WTC11 (cell line): ENCODE measurements at regions not wholly inside any gene's neighbourhood (a gene's known extent, or its start where the extent isn't known, plus 50 kb on each side); places are given as distances from the start of the nearest gene placed in this dataset.
A peak's percentile ranks its signal among the peaks of the same experiment; 100 is the strongest.

ENCODE experiments used
- ATAC-seq: fragments of 200-7000 bp; cut with Tn5 transposase; 2 replicates; pipeline ENCODE4 v1.10.0; 2021; ENCODE audit warnings: mild to moderate bottlenecking, moderate library complexity
- CTCF ChIA-PET: fragments of 300-600 bp; sonication (Branson Sonifier 250); formaldehyde crosslinking; loops from one replicate; lab custom pipeline; 2021; ENCODE audit warnings: antibody characterized with exemption; lab: Charles Lee
- POLR2A ChIA-PET: fragments of 350-600 bp; sonication (Branson Sonifier 250); formaldehyde crosslinking; loops from one replicate; lab custom pipeline; 2021; ENCODE audit warnings: antibody characterized with exemption; lab: Charles Lee
- DNase-seq: peaks from one replicate; pipeline ENCODE4 v3.0.0; 2021; ENCODE audit warnings: low spot score
- H3K27ac Mint-ChIP-seq: 2 replicates; pipeline ENCODE4 v1.8.0; 2021; ENCODE audit warnings: mixed read lengths
- H3K27me3 Mint-ChIP-seq: 2 replicates; pipeline ENCODE4 v1.8.0; 2021; ENCODE audit warnings: low read depth, mild to moderate bottlenecking, moderate library complexity, mixed read lengths
- H3K36me3 Mint-ChIP-seq: 2 replicates; pipeline ENCODE4 v1.8.0; 2021; ENCODE audit warnings: mixed read lengths
- H3K4me1 Mint-ChIP-seq: 2 replicates; pipeline ENCODE4 v1.8.0; 2022; ENCODE audit warnings: mixed read lengths
- H3K4me3 Mint-ChIP-seq: 2 replicates; pipeline ENCODE4 v1.8.0; 2021; ENCODE audit warnings: mild to moderate bottlenecking, moderate library complexity, mixed read lengths
- H3K9me3 Mint-ChIP-seq: 2 replicates; pipeline ENCODE4 v1.8.0; 2021; ENCODE audit warnings: mixed read lengths
- AR ChIP-seq: fragments of 250-450 bp; sonication (Bioruptor Pico); IDR thresholded peaks from 2 replicates; pipeline ENCODE4 v1.9.0; 2021; ENCODE audit warnings: mild to moderate bottlenecking
- ELF4 ChIP-seq: sonication (generic); formaldehyde crosslinking; IDR thresholded peaks from 2 replicates; pipeline ENCODE4 v1.8.1; 2022; ENCODE audit warnings: low read depth, mild to moderate bottlenecking, moderate library complexity, missing genetic modification reagents
- ESRRA ChIP-seq: sonication (generic); formaldehyde crosslinking; IDR thresholded peaks from 2 replicates; pipeline ENCODE4 v1.8.1; 2022; ENCODE audit warnings: mild to moderate bottlenecking, missing genetic modification reagents, borderline replicate concordance
- ETV6 ChIP-seq: sonication (generic); formaldehyde crosslinking; IDR thresholded peaks from 2 replicates; pipeline ENCODE4 v1.8.1; 2022; ENCODE audit warnings: mild to moderate bottlenecking, missing genetic modification reagents
- GTF2I ChIP-seq: fragments of 250-450 bp; sonication (Bioruptor Pico); conservative IDR thresholded peaks from 2 replicates; pipeline ENCODE4 v1.4.0; 2021; ENCODE audit warnings: mild to moderate bottlenecking
- HMGXB4 ChIP-seq: sonication (generic); formaldehyde crosslinking; IDR thresholded peaks from 2 replicates; pipeline ENCODE4 v1.8.1; 2023; ENCODE audit warnings: mild to moderate bottlenecking, moderate library complexity, missing genetic modification reagents
- IRF2 ChIP-seq: sonication (generic); formaldehyde crosslinking; IDR thresholded peaks from 2 replicates; pipeline ENCODE4 v1.8.0; 2022; ENCODE audit warnings: low read depth, missing genetic modification reagents, borderline replicate concordance
- NFYB ChIP-seq: sonication (generic); formaldehyde crosslinking; conservative IDR thresholded peaks from 2 replicates; pipeline ENCODE4 v1.8.0; 2022; ENCODE audit warnings: low read depth, missing genetic modification reagents
- SOX15 ChIP-seq: fragments of 250-450 bp; sonication (Bioruptor Pico); IDR thresholded peaks from 2 replicates; pipeline ENCODE4 v1.9.0; 2021; ENCODE audit warnings: mild to moderate bottlenecking
- SP1 ChIP-seq: sonication (generic); formaldehyde crosslinking; conservative IDR thresholded peaks from 2 replicates; pipeline ENCODE4 v1.8.1; 2022; ENCODE audit warnings: missing genetic modification reagents
- ZNF121 ChIP-seq: sonication (generic); formaldehyde crosslinking; IDR thresholded peaks from 2 replicates; pipeline ENCODE4 v1.8.0; 2023; ENCODE audit warnings: missing genetic modification reagents
- ZNF138 ChIP-seq: sonication (generic); formaldehyde crosslinking; conservative IDR thresholded peaks from 2 replicates; pipeline ENCODE4 v1.8.1; 2022; ENCODE audit warnings: mild to moderate bottlenecking, moderate library complexity, missing genetic modification reagents
- ZNF423 ChIP-seq: fragments of 250-450 bp; sonication (Bioruptor Pico); IDR thresholded peaks from 2 replicates; pipeline ENCODE4 v2.1.2; 2022; ENCODE audit warnings: mild to moderate bottlenecking, moderate library complexity
- TF ChIP-seq, protein P1 (sequence below): sonication (generic); formaldehyde crosslinking; IDR thresholded peaks from 2 replicates; pipeline ENCODE4 v1.8.1; 2022; ENCODE audit warnings: low read depth, mild to moderate bottlenecking, moderate library complexity, missing genetic modification reagents, borderline replicate concordance
- TF ChIP-seq, protein P2 (sequence below): sonication (generic); formaldehyde crosslinking; IDR thresholded peaks from 2 replicates; pipeline ENCODE4 v1.8.1; 2023; ENCODE audit warnings: mild to moderate bottlenecking, missing genetic modification reagents
- TF ChIP-seq, protein P3 (sequence below): sonication (generic); formaldehyde crosslinking; IDR thresholded peaks from 2 replicates; pipeline ENCODE4 v1.8.0; 2023; ENCODE audit warnings: missing genetic modification reagents

- H3K9me3 Mint-ChIP-seq = no peaks in the 10 kb centered on the region
- CTCF ChIA-PET = interaction anchor here (1.1 kb wide), 1 partner anchor 245 kb away, joined by 4 read pairs; no protein-coding TSS in a partner anchor
- H3K27ac Mint-ChIP-seq = no peak overlapping the region
- TF ChIP-seq AR (no peak), ZNF423 (CRISPR knock-in tag) (no peak), ELF4 (CRISPR knock-in tag) (no peak), GTF2I (CRISPR knock-in tag) (no peak), ESRRA (no peak)
- TF ChIP-seq, all 79 proteins: peak for 0
- POLR2A ChIA-PET = no interaction called here
- DNase-seq (no peak), ATAC-seq (no peak)
- Mint-ChIP-seq H3K27me3 (no peaks in the 10 kb centered on the region), H3K4me1 (peaks cover 16% of the 10 kb centered on the region), H3K36me3 (no peaks in the 10 kb centered on the region), H3K4me3 (no peak overlapping the region)
Observed at GRCh38 chr2:136242100-136242499, 124.2 kb upstream of the CXCR4 start.

DNA sequence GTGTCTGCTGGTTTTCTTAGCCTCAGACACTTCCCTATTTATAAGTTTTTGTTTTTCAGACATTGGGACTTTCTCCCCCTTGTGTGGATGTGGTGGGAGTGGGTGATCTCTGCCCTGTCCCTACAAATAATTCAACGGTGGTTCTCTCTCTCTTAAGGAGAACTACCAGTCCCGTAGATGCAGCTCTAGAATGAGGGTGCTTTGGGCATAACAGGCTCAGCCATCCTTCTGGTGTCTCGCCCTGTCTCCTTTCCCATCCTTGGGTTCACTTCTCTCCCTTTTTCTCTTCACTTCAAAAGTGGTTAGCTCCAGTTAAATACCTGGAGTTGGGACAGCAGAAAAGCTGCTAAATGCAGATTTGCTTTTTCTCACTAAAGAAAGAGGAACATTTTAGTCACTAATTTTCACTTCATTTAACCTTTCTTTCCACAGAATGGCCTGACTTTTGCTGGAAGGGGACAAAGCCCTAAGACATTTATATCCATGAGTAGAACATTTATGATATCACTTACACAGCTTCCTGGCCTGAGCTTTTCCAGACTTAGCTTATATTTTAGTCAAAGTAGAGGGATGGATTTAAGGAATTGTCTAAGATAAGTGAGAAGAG, 121.2 kb upstream of the CXCR4 start:
- ChIA-PET POLR2A (no interaction called here), CTCF (no interaction called here)
- H3K27me3 Mint-ChIP-seq = no peaks in the 10 kb centered on the region
- no peaks in the 10 kb centered on the region for H3K36me3 Mint-ChIP-seq
- DNase-seq = no peak
- TF ChIP-seq ZNF121 (CRISPR knock-in tag) = no peak
- TF ChIP-seq, protein P1, sequence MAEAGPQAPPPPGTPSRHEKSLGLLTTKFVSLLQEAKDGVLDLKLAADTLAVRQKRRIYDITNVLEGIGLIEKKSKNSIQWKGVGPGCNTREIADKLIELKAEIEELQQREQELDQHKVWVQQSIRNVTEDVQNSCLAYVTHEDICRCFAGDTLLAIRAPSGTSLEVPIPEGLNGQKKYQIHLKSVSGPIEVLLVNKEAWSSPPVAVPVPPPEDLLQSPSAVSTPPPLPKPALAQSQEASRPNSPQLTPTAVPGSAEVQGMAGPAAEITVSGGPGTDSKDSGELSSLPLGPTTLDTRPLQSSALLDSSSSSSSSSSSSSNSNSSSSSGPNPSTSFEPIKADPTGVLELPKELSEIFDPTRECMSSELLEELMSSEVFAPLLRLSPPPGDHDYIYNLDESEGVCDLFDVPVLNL (CRISPR knock-in tag) = no peak
- TF ChIP-seq, protein P2, sequence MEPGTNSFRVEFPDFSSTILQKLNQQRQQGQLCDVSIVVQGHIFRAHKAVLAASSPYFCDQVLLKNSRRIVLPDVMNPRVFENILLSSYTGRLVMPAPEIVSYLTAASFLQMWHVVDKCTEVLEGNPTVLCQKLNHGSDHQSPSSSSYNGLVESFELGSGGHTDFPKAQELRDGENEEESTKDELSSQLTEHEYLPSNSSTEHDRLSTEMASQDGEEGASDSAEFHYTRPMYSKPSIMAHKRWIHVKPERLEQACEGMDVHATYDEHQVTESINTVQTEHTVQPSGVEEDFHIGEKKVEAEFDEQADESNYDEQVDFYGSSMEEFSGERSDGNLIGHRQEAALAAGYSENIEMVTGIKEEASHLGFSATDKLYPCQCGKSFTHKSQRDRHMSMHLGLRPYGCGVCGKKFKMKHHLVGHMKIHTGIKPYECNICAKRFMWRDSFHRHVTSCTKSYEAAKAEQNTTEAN (CRISPR knock-in tag) = no peak
- TF ChIP-seq ETV6 (CRISPR knock-in tag) = no peak
- TF ChIP-seq NFYB (CRISPR knock-in tag) = no peak
- TF ChIP-seq ZNF138 (CRISPR knock-in tag) = no peak
- no peak for TF ChIP-seq SP1 (CRISPR knock-in tag)
- TF ChIP-seq IRF2 (CRISPR knock-in tag) = no peak
- TF ChIP-seq SOX15 (CRISPR knock-in tag) = no peak
- peaks cover 6% of the 10 kb centered on the region for H3K4me1 Mint-ChIP-seq
- no peak for ATAC-seq
- no peak overlapping the region for H3K4me3 Mint-ChIP-seq
- no peaks in the 10 kb centered on the region for H3K9me3 Mint-ChIP-seq
- no peak overlapping the region for H3K27ac Mint-ChIP-seq

- Mint-ChIP-seq H3K27me3 (no peaks in the 10 kb centered on the region), H3K27ac (no peak overlapping the region), H3K4me3 (no peak overlapping the region), H3K4me1 (peaks cover 6% of the 10 kb centered on the region), H3K9me3 (no peaks in the 10 kb centered on the region), H3K36me3 (no peaks in the 10 kb centered on the region)
- ATAC-seq (peak; percentile 64), DNase-seq (no peak)
- POLR2A ChIA-PET = no interaction called here
- TF ChIP-seq ELF4 (CRISPR knock-in tag) = no peak
- TF ChIP-seq HMGXB4 = no peak
- TF ChIP-seq, protein P3, sequence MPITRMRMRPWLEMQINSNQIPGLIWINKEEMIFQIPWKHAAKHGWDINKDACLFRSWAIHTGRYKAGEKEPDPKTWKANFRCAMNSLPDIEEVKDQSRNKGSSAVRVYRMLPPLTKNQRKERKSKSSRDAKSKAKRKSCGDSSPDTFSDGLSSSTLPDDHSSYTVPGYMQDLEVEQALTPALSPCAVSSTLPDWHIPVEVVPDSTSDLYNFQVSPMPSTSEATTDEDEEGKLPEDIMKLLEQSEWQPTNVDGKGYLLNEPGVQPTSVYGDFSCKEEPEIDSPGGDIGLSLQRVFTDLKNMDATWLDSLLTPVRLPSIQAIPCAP = no peak
- no peak for TF ChIP-seq SP1 (CRISPR knock-in tag)
- no peak for TF ChIP-seq ETV6 (CRISPR knock-in tag)
- CTCF ChIA-PET = no interaction called here
Observed at GRCh38 chr2:136238286-136239078, 120.5 kb upstream of the CXCR4 start.
